Endothelial cell of umbilical vein (primary cell): ENCODE measurements at regions not wholly inside any gene's neighbourhood (a gene's known extent, or its start where the extent isn't known, plus 50 kb on each side); places are given as distances from the start of the nearest gene placed in this dataset.

Experiments
- BruUV-seq: library from RNA; stranded (reverse); fragments of 400-500 nt; replicated peaks from 2 replicates; lab custom pipeline; 2021; lab: Mats Ljungman, UMichigan
- CTCF ChIA-PET: fragments of 300-600, 350-600 bp; sonication (Branson Sonifier 250); formaldehyde crosslinking; loops from one replicate; lab custom pipeline; 2021; ENCODE audit warnings: antibody characterized with exemption, inconsistent platforms; lab: Charles Lee
- POLR2A ChIA-PET: fragments of 300-600, 350-600 bp; sonication (Branson Sonifier 250); formaldehyde crosslinking; loops from one replicate; lab custom pipeline; 2021; ENCODE audit warnings: antibody characterized with exemption, inconsistent platforms; lab: Charles Lee
- DNase-seq: peaks from one replicate; pipeline ENCODE4 v3.0.0-alpha.2; 2011; ENCODE audit warnings: low read depth, low spot score
- FAIRE-seq: peaks from 2 replicates; lab custom pipeline; 2011; peaks lifted over from hg19 to GRCh38; lab: Jason Lieb, UNC
- H2AFZ ChIP-seq: 2 replicates; pipeline ENCODE4 v1.6.0; 2012; ENCODE audit warnings: low read depth, low read length, control low read depth, inconsistent platforms
- H3K27ac ChIP-seq: 2 replicates; pipeline ENCODE4 v1.5.1; 2011; ENCODE audit warnings: low read depth, mild to moderate bottlenecking, control low read depth, low read length, moderate library complexity; ENCODE audit not compliant: insufficient read depth
- H3K27me3 ChIP-seq, 2 experiments: 2 replicates each; pipeline versions ENCODE4 v1.6.0 to v1.6.1; 2011; ENCODE audit warnings: low read length in 2 of 2, mixed read lengths in 1 of 2; ENCODE audit not compliant: control insufficient read depth in 2 of 2, insufficient read depth in 2 of 2
- H3K36me3 ChIP-seq, 2 experiments: 2 replicates in 1 of 2; 3 replicates in 1 of 2; pipeline ENCODE4 v1.5.1; 2011; ENCODE audit warnings: low read length in 2 of 2, mild to moderate bottlenecking in 1 of 2, moderate library complexity in 1 of 2; ENCODE audit not compliant: control insufficient read depth in 2 of 2, insufficient read depth in 2 of 2; ENCODE audit errors: extremely low read depth in 1 of 2
- H3K4me1 ChIP-seq: 3 replicates; pipeline ENCODE4 v1.5.1; 2011; ENCODE audit warnings: mild to moderate bottlenecking, low read length; ENCODE audit not compliant: control insufficient read depth, insufficient read depth; ENCODE audit errors: extremely low read depth
- H3K4me2 ChIP-seq: 2 replicates; pipeline ENCODE4 v1.6.1; 2011; ENCODE audit warnings: low read length, control low read depth, mixed read lengths; ENCODE audit not compliant: insufficient read depth
- H3K4me3 ChIP-seq, 3 experiments: fragments of 200-600 bp in 1 of 3; sonication (generic), shearing (Covaris generic) in 1 of 3; replicated peaks in 1 of 3; 2 replicates each; pipeline ENCODE4 v1.5.1; 2011 to 2016; ENCODE audit warnings: control low read depth in 3 of 3, low read length in 3 of 3, mild to moderate bottlenecking in 2 of 3, inconsistent platforms in 1 of 3, low read depth in 1 of 3, moderate library complexity in 1 of 3; ENCODE audit not compliant: insufficient read depth in 1 of 3
- H3K79me2 ChIP-seq: 2 replicates; pipeline ENCODE4 v1.6.0; 2012; ENCODE audit warnings: low read length, inconsistent platforms; ENCODE audit not compliant: control insufficient read depth, insufficient read depth
- H3K9ac ChIP-seq: replicated peaks from 2 replicates; pipeline ENCODE3; 2011; ENCODE audit warnings: low read length, control low read depth; ENCODE audit not compliant: insufficient read depth; ENCODE audit errors: extremely low read depth
- H3K9me1 ChIP-seq: replicated peaks from 3 replicates; pipeline ENCODE4 v1.6.0; 2011; ENCODE audit warnings: mild to moderate bottlenecking, low read length; ENCODE audit not compliant: control insufficient read depth, insufficient read depth; ENCODE audit errors: extremely low read depth
- H3K9me3 ChIP-seq: replicated peaks from 2 replicates; pipeline ENCODE4 v1.5.1; 2012; ENCODE audit warnings: low read length, inconsistent platforms; ENCODE audit not compliant: control insufficient read depth, insufficient read depth
- H4K20me1 ChIP-seq: replicated peaks from 2 replicates; pipeline ENCODE3; 2011; ENCODE audit warnings: mild to moderate bottlenecking, low read length; ENCODE audit not compliant: control insufficient read depth, insufficient read depth; ENCODE audit errors: extremely low read depth
- EZH2 ChIP-seq: IDR thresholded peaks from 2 replicates; pipeline ENCODE4 v1.6.1; 2012; ENCODE audit warnings: borderline replicate concordance, low read depth, mild to moderate bottlenecking, moderate library complexity, low read length, inconsistent platforms; ENCODE audit not compliant: severe bottlenecking
- FOS ChIP-seq: IDR thresholded peaks from 2 replicates; pipeline ENCODE4 v1.6.1; 2011; ENCODE audit warnings: mild to moderate bottlenecking, low read length, moderate library complexity, borderline replicate concordance; ENCODE audit not compliant: insufficient read depth
- GATA2 ChIP-seq: IDR thresholded peaks from 2 replicates; pipeline ENCODE4 v1.7.0; 2011; ENCODE audit warnings: low read depth, mild to moderate bottlenecking, moderate library complexity, mixed read lengths, low read length; ENCODE audit not compliant: insufficient read length, insufficient read depth
- JUN ChIP-seq: IDR thresholded peaks from 2 replicates; pipeline ENCODE4 v1.6.1; 2011; ENCODE audit warnings: borderline replicate concordance, low read depth; ENCODE audit not compliant: insufficient read length, insufficient read depth
- MYC ChIP-seq: IDR thresholded peaks from one replicate; pipeline ENCODE4 v1.6.1; 2011; ENCODE audit warnings: mild to moderate bottlenecking, low read depth, low read length
- POLR2A ChIP-seq: IDR thresholded peaks from 2 replicates; pipeline ENCODE4 v1.6.1; 2012; ENCODE audit warnings: low read depth, mild to moderate bottlenecking, control low read depth, low read length
- POLR2AphosphoS5 ChIP-seq: IDR thresholded peaks from 2 replicates; pipeline ENCODE4 v1.6.1; 2012; ENCODE audit warnings: low read depth, mild to moderate bottlenecking, control low read depth, low read length, moderate library complexity; ENCODE audit not compliant: insufficient read depth
- dilution Hi-C: fragments of 300-500 bp; cut with MboI; formaldehyde crosslinking; loops from one replicate; pipeline ENCODE4 v1.15.0; 2019; ENCODE audit warnings: low sequenced_read_pairs; ENCODE audit not compliant: extremely low pct_ligation_motif_present
- intact Hi-C: fragments of 100-400 bp; cut with micrococcal nuclease; formaldehyde crosslinking; loops from one replicate; pipeline ENCODE4 v1.10.0; 2022
- TF ChIP-seq, protein P1 (sequence below), 2 donors: IDR thresholded peaks; 1 replicate in 1 of 2; 2 replicates in 1 of 2; pipeline ENCODE4 v1.5.1; 2011; ENCODE audit warnings: low read length in 2 of 2, mild to moderate bottlenecking in 2 of 2, moderate library complexity in 2 of 2, control low read depth in 1 of 2, inconsistent platforms in 1 of 2, low read depth in 1 of 2; ENCODE audit not compliant: insufficient read depth in 1 of 2; ENCODE audit errors: extremely low read depth in 1 of 2
- TF ChIP-seq, protein P2 (sequence below): IDR thresholded peaks from 2 replicates; pipeline ENCODE4 v1.6.1; 2011; ENCODE audit not compliant: insufficient read depth, insufficient read length

DNA sequence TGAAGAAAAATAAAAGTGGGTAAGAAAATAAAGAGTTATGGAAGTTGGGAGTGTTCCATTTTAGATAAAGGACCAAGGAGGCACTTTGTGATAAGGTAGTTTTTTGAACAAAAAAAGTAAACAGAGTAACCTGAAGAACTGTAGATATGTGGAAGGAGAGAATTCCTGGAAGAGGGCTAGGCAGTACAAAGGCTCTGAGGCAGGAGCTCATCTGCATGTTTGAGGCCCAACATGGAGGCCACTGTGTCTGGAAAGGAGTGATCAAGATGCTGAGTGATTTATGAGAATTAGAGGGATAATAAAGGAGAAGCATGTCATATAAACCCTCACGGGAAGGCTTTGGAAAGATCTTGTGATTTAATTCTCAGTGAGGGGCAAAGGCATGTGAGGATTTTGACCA lies 126.5 kb downstream of the DTWD1 start:
- Histone ChIP-seq H3K27ac (no peak overlapping the region), H3K9ac (no peak overlapping the region), H3K9me1 (no peaks in the 10 kb centered on the region), H3K4me2 (no peak overlapping the region), H3K4me3 (no peak overlapping the region), H3K27me3 (no peaks in the 10 kb centered on the region), H4K20me1 (no peaks in the 10 kb centered on the region), H3K9me3 (no peaks in the 10 kb centered on the region), H2AFZ (no peak overlapping the region), H3K4me1 (no peaks in the 10 kb centered on the region), H3K36me3 (no peaks in the 10 kb centered on the region), H3K79me2 (no peaks in the 10 kb centered on the region)
- no peak for DNase-seq
- CTCF ChIA-PET, result no interaction called here
- FAIRE-seq, result no peak
- dilution Hi-C loops, result no loop called here
- TF ChIP-seq GATA2 (no peak), POLR2A (no peak), JUN (no peak), EZH2 (no peak), POLR2AphosphoS5 (no peak), MYC (no peak)
- TF ChIP-seq, protein P1, sequence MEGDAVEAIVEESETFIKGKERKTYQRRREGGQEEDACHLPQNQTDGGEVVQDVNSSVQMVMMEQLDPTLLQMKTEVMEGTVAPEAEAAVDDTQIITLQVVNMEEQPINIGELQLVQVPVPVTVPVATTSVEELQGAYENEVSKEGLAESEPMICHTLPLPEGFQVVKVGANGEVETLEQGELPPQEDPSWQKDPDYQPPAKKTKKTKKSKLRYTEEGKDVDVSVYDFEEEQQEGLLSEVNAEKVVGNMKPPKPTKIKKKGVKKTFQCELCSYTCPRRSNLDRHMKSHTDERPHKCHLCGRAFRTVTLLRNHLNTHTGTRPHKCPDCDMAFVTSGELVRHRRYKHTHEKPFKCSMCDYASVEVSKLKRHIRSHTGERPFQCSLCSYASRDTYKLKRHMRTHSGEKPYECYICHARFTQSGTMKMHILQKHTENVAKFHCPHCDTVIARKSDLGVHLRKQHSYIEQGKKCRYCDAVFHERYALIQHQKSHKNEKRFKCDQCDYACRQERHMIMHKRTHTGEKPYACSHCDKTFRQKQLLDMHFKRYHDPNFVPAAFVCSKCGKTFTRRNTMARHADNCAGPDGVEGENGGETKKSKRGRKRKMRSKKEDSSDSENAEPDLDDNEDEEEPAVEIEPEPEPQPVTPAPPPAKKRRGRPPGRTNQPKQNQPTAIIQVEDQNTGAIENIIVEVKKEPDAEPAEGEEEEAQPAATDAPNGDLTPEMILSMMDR (IDR thresholded peaks at IDR 0.05; ENCODE audit: extremely low read depth in 1 of 2, insufficient read depth in 1 of 2, low read depth in 1 of 2, low read length in 2 of 2), result no peak
- intact Hi-C loops, result no loop called here
- POLR2A ChIA-PET, result no interaction called here
- BruUV-seq, result no TSS peak

DNA sequence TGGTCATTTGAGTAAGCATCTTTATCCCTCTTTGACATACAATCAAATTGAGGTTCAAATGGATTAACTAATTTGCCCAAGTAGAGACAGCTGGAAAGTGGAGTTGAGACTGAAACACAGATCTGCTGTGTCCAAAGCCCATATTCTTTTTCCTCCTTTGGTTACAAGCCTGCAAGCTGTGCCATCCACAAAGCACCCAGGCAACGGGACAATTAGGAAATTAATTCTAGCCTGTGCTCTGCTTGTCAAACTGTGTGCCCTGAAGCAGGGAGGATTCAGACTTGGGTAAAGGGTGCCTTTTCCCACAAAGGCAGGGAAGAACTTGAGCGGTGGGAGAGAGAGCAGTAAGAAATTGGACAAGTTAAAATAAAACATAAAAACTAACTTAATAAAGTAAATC lies 127.9 kb downstream of the DTWD1 start:
- H3K4me3 ChIP-seq, result no peak overlapping the region
- intact Hi-C loops, result no loop called here
- BruUV-seq, result no TSS peak
- CTCF ChIA-PET, result no interaction called here
- H3K79me2 ChIP-seq, result no peaks in the 10 kb centered on the region
- POLR2A ChIA-PET, result no interaction called here
- no peak overlapping the region for H3K9ac ChIP-seq
- H2AFZ ChIP-seq, result no peak overlapping the region
- H3K4me1 ChIP-seq, result no peaks in the 10 kb centered on the region
- H3K27me3 ChIP-seq, result no peaks in the 10 kb centered on the region
- no peak overlapping the region for H3K27ac ChIP-seq
- H3K4me2 ChIP-seq, result no peak overlapping the region
- H4K20me1 ChIP-seq, result no peaks in the 10 kb centered on the region
- no peaks in the 10 kb centered on the region for H3K9me1 ChIP-seq
- DNase-seq, result no peak
- no peaks in the 10 kb centered on the region for H3K36me3 ChIP-seq
- dilution Hi-C loops, result no loop called here
- H3K9me3 ChIP-seq, result no peaks in the 10 kb centered on the region
- no peak for FAIRE-seq
- no peak for TF ChIP-seq JUN
- no peak for TF ChIP-seq MYC
- TF ChIP-seq FOS, result no peak
- no peak for TF ChIP-seq GATA2
- TF ChIP-seq EZH2, result no peak
- TF ChIP-seq, protein P1 (IDR thresholded peaks at IDR 0.05; ENCODE audit: extremely low read depth in 1 of 2, insufficient read depth in 1 of 2, low read depth in 1 of 2, low read length in 2 of 2), result no peak
- TF ChIP-seq POLR2A, result no peak
- TF ChIP-seq, protein P2, sequence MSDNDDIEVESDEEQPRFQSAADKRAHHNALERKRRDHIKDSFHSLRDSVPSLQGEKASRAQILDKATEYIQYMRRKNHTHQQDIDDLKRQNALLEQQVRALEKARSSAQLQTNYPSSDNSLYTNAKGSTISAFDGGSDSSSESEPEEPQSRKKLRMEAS, result no peak
- TF ChIP-seq POLR2AphosphoS5, result no peak
